WTC11 (cell line): ENCODE measurements at regions not wholly inside any gene's neighbourhood (a gene's known extent, or its start where the extent isn't known, plus 50 kb on each side); places are given as distances from the start of the nearest gene placed in this dataset.

ENCODE experiments used
- ATAC-seq: fragments of 200-7000 bp; cut with Tn5 transposase; 2 replicates; pipeline ENCODE4 v1.10.0; 2021; ENCODE audit warnings: mild to moderate bottlenecking, moderate library complexity
- CTCF ChIA-PET: fragments of 300-600 bp; sonication (Branson Sonifier 250); formaldehyde crosslinking; loops from one replicate; lab custom pipeline; 2021; ENCODE audit warnings: antibody characterized with exemption; lab: Charles Lee
- POLR2A ChIA-PET: fragments of 350-600 bp; sonication (Branson Sonifier 250); formaldehyde crosslinking; loops from one replicate; lab custom pipeline; 2021; ENCODE audit warnings: antibody characterized with exemption; lab: Charles Lee
- DNase-seq: peaks from one replicate; pipeline ENCODE4 v3.0.0; 2021; ENCODE audit warnings: low spot score
- H3K27ac Mint-ChIP-seq: 2 replicates; pipeline ENCODE4 v1.8.0; 2021; ENCODE audit warnings: mixed read lengths
- H3K27me3 Mint-ChIP-seq: 2 replicates; pipeline ENCODE4 v1.8.0; 2021; ENCODE audit warnings: low read depth, mild to moderate bottlenecking, moderate library complexity, mixed read lengths
- H3K36me3 Mint-ChIP-seq: 2 replicates; pipeline ENCODE4 v1.8.0; 2021; ENCODE audit warnings: mixed read lengths
- H3K4me1 Mint-ChIP-seq: 2 replicates; pipeline ENCODE4 v1.8.0; 2022; ENCODE audit warnings: mixed read lengths
- H3K4me3 Mint-ChIP-seq: 2 replicates; pipeline ENCODE4 v1.8.0; 2021; ENCODE audit warnings: mild to moderate bottlenecking, moderate library complexity, mixed read lengths
- H3K9me3 Mint-ChIP-seq: 2 replicates; pipeline ENCODE4 v1.8.0; 2021; ENCODE audit warnings: mixed read lengths
- AR ChIP-seq: fragments of 250-450 bp; sonication (Bioruptor Pico); IDR thresholded peaks from 2 replicates; pipeline ENCODE4 v1.9.0; 2021; ENCODE audit warnings: mild to moderate bottlenecking
- CTCF ChIP-seq: fragments of 200-600 bp; IDR thresholded peaks from 2 replicates; pipeline ENCODE4 v1.8.0; 2022; ENCODE audit warnings: antibody characterized with exemption
- E2F1 ChIP-seq: sonication (generic); formaldehyde crosslinking; IDR thresholded peaks from 2 replicates; pipeline ENCODE4 v1.8.0; 2022; ENCODE audit warnings: mild to moderate bottlenecking, missing genetic modification reagents
- E2F4 ChIP-seq: sonication (generic); formaldehyde crosslinking; IDR thresholded peaks from 2 replicates; pipeline ENCODE4 v1.8.1; 2022; ENCODE audit warnings: low read depth, mild to moderate bottlenecking, moderate library complexity, missing genetic modification reagents, borderline replicate concordance
- ETV6 ChIP-seq: sonication (generic); formaldehyde crosslinking; IDR thresholded peaks from 2 replicates; pipeline ENCODE4 v1.8.1; 2022; ENCODE audit warnings: mild to moderate bottlenecking, missing genetic modification reagents
- IRF2 ChIP-seq: sonication (generic); formaldehyde crosslinking; IDR thresholded peaks from 2 replicates; pipeline ENCODE4 v1.8.0; 2022; ENCODE audit warnings: low read depth, missing genetic modification reagents, borderline replicate concordance
- MLX ChIP-seq: sonication (generic); formaldehyde crosslinking; IDR thresholded peaks from 2 replicates; pipeline ENCODE4 v1.8.1; 2023; ENCODE audit warnings: mild to moderate bottlenecking, missing genetic modification reagents, moderate library complexity
- NFYB ChIP-seq: sonication (generic); formaldehyde crosslinking; conservative IDR thresholded peaks from 2 replicates; pipeline ENCODE4 v1.8.0; 2022; ENCODE audit warnings: low read depth, missing genetic modification reagents
- OVOL2 ChIP-seq: fragments of 250-450 bp; sonication (Bioruptor Pico); IDR thresholded peaks from 2 replicates; pipeline ENCODE4 v1.9.0; 2021; ENCODE audit warnings: mild to moderate bottlenecking, borderline replicate concordance
- PRDM15 ChIP-seq: sonication (generic); formaldehyde crosslinking; IDR thresholded peaks from 2 replicates; pipeline ENCODE4 v1.8.0; 2022; ENCODE audit warnings: missing genetic modification reagents
- PREB ChIP-seq: sonication (generic); formaldehyde crosslinking; IDR thresholded peaks from 2 replicates; pipeline ENCODE4 v1.8.1; 2022; ENCODE audit warnings: mild to moderate bottlenecking, missing genetic modification reagents, moderate library complexity, borderline replicate concordance
- SP1 ChIP-seq: sonication (generic); formaldehyde crosslinking; conservative IDR thresholded peaks from 2 replicates; pipeline ENCODE4 v1.8.1; 2022; ENCODE audit warnings: missing genetic modification reagents
- TP53 ChIP-seq: sonication (generic); formaldehyde crosslinking; IDR thresholded peaks from 2 replicates; pipeline ENCODE4 v1.8.1; 2023; ENCODE audit warnings: mild to moderate bottlenecking, missing genetic modification reagents
- ZBTB43 ChIP-seq: sonication (generic); formaldehyde crosslinking; IDR thresholded peaks from 2 replicates; pipeline ENCODE4 v1.8.1; 2023; ENCODE audit warnings: mild to moderate bottlenecking, missing genetic modification reagents
- ZNF671 ChIP-seq: fragments of 250-450 bp; sonication (Bioruptor Pico); IDR thresholded peaks from 2 replicates; pipeline ENCODE4 v1.8.0; 2021; ENCODE audit warnings: mild to moderate bottlenecking

- no peak for TF ChIP-seq MLX (CRISPR knock-in tag)
- no peak for TF ChIP-seq NFYB (CRISPR knock-in tag)
These were observed 157.6 kb upstream of the CDH2 start (continued) for GRCh38 chr18:28334516-28334915.

GRCh38 chr18:28332071-28332470 lies 155.1 kb upstream of the CDH2 start:
- TF ChIP-seq OVOL2 (no peak), IRF2 (CRISPR knock-in tag) (no peak), ETV6 (CRISPR knock-in tag) (no peak), MLX (CRISPR knock-in tag) (no peak), E2F1 (no peak), CTCF (no peak), E2F4 (CRISPR knock-in tag) (no peak), ZNF671 (CRISPR knock-in tag) (no peak)
- Mint-ChIP-seq H3K36me3 (no peaks in the 10 kb centered on the region), H3K4me3 (no peak overlapping the region), H3K9me3 (no peaks in the 10 kb centered on the region), H3K4me1 (no peaks in the 10 kb centered on the region), H3K27me3 (no peaks in the 10 kb centered on the region), H3K27ac (no peak overlapping the region)
- ChIA-PET POLR2A (no interaction called here), CTCF (no interaction called here)
- ATAC-seq (no peak), DNase-seq (no peak)

GRCh38 chr18:28331551-28331950 lies 154.6 kb upstream of the CDH2 start:
- Mint-ChIP-seq H3K27me3 (no peaks in the 10 kb centered on the region), H3K4me1 (no peaks in the 10 kb centered on the region), H3K9me3 (no peaks in the 10 kb centered on the region), H3K4me3 (no peak overlapping the region), H3K27ac (no peak overlapping the region), H3K36me3 (no peaks in the 10 kb centered on the region)
- ATAC-seq, result no peak
- DNase-seq, result no peak
- ChIA-PET CTCF (no interaction called here), POLR2A (no interaction called here)
- TF ChIP-seq ZBTB43 (CRISPR knock-in tag) (no peak), PREB (CRISPR knock-in tag) (no peak)

GRCh38 chr18:28313602-28314001 lies 136.7 kb upstream of the CDH2 start:
- ChIA-PET CTCF (no interaction called here), POLR2A (interaction anchor here (0.5 kb wide), 1 partner anchor 152 kb away, joined by 4 read pairs; no protein-coding TSS in a partner anchor)
- Mint-ChIP-seq H3K27ac (no peak overlapping the region), H3K4me1 (no peaks in the 10 kb centered on the region), H3K27me3 (no peaks in the 10 kb centered on the region; the same call in 1 of the 2 replicates), H3K9me3 (no peaks in the 10 kb centered on the region), H3K4me3 (no peak overlapping the region), H3K36me3 (no peaks in the 10 kb centered on the region)
- DNase-seq, result no peak
- ATAC-seq, result no peak
- TF ChIP-seq AR (CRISPR knock-in tag) (no peak), TP53 (CRISPR knock-in tag) (no peak), PRDM15 (CRISPR knock-in tag) (no peak), SP1 (CRISPR knock-in tag) (no peak)
